Pulmonary artery endothelial cell (primary cell): ENCODE measurements at regions not wholly inside any gene's neighbourhood (a gene's known extent, or its start where the extent isn't known, plus 50 kb on each side); places are given as distances from the start of the nearest gene placed in this dataset.

Experiments
- DNase-seq: peaks from one replicate; pipeline ENCODE4 v3.0.0-alpha.2; 2011; ENCODE audit warnings: low read depth, low spot score

GRCh38 chr5:173718469-173718868, 102.0 kb upstream of the BOD1 start:
- DNase-seq: no peak

- no peak for DNase-seq
These were observed 103.3 kb upstream of the BOD1 start for GRCh38 chr5:173719731-173720082.

- DNase-seq: no peak
These were observed 104.0 kb upstream of the BOD1 start for GRCh38 chr5:173720286-173720952.

GRCh38 chr5:173720953-173721600, 104.6 kb upstream of the BOD1 start:
- DNase-seq: no peak

GRCh38 chr5:173721601-173722232, 105.3 kb upstream of the BOD1 start:
- no peak for DNase-seq

GRCh38 chr5:173726846-173727557, 110.6 kb upstream of the BOD1 start:
- no peak for DNase-seq

GRCh38 chr5:173727839-173728778, 111.7 kb upstream of the BOD1 start:
- no peak for DNase-seq

- DNase-seq: no peak
These were observed 112.8 kb upstream of the BOD1 start for GRCh38 chr5:173729079-173729765.

GRCh38 chr5:173730632-173731298, 114.3 kb upstream of the BOD1 start:
- no peak for DNase-seq

- no peak for DNase-seq
These were observed 116.6 kb upstream of the BOD1 start for GRCh38 chr5:173733021-173733420.

- no peak for DNase-seq
These were observed 117.0 kb upstream of the BOD1 start for GRCh38 chr5:173733425-173733824.

- DNase-seq: no peak
These were observed 117.5 kb upstream of the BOD1 start for GRCh38 chr5:173733831-173734501.

- no peak for DNase-seq
These were observed 118.3 kb upstream of the BOD1 start for GRCh38 chr5:173734716-173735115.

- DNase-seq: no peak
These were observed 118.7 kb upstream of the BOD1 start for GRCh38 chr5:173735184-173735583.

- no peak for DNase-seq
These were observed 119.2 kb upstream of the BOD1 start for GRCh38 chr5:173735691-173736090.

- no peak for DNase-seq
These were observed 119.9 kb upstream of the BOD1 start for GRCh38 chr5:173736374-173736773.

- DNase-seq: no peak
These were observed 120.5 kb upstream of the BOD1 start for GRCh38 chr5:173736923-173737412.

- no peak for DNase-seq
These were observed 123.3 kb upstream of the BOD1 start for GRCh38 chr5:173739741-173740140.

- DNase-seq: no peak
These were observed 124.0 kb upstream of the BOD1 start for GRCh38 chr5:173740400-173740799.
